ENCODE measurements at regions not wholly inside any gene's neighbourhood (a gene's known extent, or its start where the extent isn't known, plus 50 kb on each side); places are given as distances from the start of the nearest gene placed in this dataset.
A peak's percentile ranks its signal among the peaks of the same experiment; 100 is the strongest.

GRCh38 chr7:34220506-34221185, 315.3 kb downstream of the BMPER start (continued):
- TF ChIP-seq, protein P1, sequence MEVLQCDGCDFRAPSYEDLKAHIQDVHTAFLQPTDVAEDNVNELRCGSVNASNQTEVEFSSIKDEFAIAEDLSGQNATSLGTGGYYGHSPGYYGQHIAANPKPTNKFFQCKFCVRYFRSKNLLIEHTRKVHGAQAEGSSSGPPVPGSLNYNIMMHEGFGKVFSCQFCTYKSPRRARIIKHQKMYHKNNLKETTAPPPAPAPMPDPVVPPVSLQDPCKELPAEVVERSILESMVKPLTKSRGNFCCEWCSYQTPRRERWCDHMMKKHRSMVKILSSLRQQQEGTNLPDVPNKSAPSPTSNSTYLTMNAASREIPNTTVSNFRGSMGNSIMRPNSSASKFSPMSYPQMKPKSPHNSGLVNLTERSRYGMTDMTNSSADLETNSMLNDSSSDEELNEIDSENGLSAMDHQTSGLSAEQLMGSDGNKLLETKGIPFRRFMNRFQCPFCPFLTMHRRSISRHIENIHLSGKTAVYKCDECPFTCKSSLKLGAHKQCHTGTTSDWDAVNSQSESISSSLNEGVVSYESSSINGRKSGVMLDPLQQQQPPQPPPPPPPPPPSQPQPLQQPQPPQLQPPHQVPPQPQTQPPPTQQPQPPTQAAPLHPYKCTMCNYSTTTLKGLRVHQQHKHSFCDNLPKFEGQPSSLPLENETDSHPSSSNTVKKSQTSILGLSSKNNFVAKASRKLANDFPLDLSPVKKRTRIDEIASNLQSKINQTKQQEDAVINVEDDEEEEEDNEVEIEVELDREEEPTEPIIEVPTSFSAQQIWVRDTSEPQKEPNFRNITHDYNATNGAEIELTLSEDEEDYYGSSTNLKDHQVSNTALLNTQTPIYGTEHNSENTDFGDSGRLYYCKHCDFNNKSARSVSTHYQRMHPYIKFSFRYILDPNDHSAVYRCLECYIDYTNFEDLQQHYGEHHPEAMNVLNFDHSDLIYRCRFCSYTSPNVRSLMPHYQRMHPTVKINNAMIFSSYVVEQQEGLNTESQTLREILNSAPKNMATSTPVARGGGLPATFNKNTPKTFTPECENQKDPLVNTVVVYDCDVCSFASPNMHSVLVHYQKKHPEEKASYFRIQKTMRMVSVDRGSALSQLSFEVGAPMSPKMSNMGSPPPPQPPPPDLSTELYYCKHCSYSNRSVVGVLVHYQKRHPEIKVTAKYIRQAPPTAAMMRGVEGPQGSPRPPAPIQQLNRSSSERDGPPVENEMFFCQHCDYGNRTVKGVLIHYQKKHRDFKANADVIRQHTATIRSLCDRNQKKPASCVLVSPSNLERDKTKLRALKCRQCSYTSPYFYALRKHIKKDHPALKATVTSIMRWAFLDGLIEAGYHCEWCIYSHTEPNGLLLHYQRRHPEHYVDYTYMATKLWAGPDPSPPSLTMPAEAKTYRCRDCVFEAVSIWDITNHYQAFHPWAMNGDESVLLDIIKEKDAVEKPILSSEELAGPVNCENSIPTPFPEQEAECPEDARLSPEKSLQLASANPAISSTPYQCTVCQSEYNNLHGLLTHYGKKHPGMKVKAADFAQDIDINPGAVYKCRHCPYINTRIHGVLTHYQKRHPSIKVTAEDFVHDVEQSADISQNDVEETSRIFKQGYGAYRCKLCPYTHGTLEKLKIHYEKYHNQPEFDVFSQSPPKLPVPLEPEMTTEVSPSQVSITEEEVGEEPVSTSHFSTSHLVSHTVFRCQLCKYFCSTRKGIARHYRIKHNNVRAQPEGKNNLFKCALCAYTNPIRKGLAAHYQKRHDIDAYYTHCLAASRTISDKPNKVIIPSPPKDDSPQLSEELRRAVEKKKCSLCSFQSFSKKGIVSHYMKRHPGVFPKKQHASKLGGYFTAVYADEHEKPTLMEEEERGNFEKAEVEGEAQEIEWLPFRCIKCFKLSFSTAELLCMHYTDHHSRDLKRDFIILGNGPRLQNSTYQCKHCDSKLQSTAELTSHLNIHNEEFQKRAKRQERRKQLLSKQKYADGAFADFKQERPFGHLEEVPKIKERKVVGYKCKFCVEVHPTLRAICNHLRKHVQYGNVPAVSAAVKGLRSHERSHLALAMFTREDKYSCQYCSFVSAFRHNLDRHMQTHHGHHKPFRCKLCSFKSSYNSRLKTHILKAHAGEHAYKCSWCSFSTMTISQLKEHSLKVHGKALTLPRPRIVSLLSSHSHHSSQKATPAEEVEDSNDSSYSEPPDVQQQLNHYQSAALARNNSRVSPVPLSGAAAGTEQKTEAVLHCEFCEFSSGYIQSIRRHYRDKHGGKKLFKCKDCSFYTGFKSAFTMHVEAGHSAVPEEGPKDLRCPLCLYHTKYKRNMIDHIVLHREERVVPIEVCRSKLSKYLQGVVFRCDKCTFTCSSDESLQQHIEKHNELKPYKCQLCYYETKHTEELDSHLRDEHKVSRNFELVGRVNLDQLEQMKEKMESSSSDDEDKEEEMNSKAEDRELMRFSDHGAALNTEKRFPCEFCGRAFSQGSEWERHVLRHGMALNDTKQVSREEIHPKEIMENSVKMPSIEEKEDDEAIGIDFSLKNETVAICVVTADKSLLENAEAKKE (CRISPR knock-in tag; IDR thresholded peaks at IDR 0.05), result no peak
- no peak for TF ChIP-seq STAT1 (IDR thresholded peaks at IDR 0.05; ENCODE audit: unreplicated experiment)
- TF ChIP-seq JUNB (IDR thresholded peaks at IDR 0.05; ENCODE audit: unreplicated experiment), result no peak
- no peak for TF ChIP-seq EZH2 (IDR thresholded peaks at IDR 0.05; ENCODE audit: low read depth, unreplicated experiment)

DNA sequence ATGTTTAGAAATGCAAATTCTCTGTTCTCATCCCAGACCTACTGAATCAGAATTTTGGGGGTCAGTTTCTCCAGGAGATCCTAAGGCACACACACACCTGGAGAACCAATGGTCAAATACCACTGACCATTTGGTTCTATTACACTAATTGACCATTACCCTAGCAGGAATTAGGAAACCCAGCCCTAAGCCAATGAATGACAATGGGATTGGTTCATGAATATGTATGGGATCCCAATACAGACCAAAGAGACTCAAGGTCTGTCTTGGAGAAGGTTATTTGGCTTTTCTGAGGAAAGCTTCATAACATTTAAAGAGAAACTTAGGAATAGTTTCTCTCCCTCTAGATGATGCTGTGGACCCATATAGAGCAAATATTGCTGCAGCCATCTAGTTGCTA, 317.0 kb downstream of the BMPER start:
- Histone ChIP-seq H3K4me1 (ENCODE audit: insufficient read depth) (peaks cover 3% of the 10 kb centered on the region; the same call in 1 of the 2 replicates), H3K36me3 (ENCODE audit: insufficient read depth) (no peaks in the 10 kb centered on the region), H2AFZ (no peak overlapping the region), H3K4me3 (no peak overlapping the region), H3K79me2 (replicated peaks; ENCODE audit: insufficient read depth) (no peaks in the 10 kb centered on the region), H3K27me3 (ENCODE audit: insufficient read depth) (no peaks in the 10 kb centered on the region), H3F3A (replicated peaks; ENCODE audit: low read depth) (no peaks in the 10 kb centered on the region), H4K20me1 (replicated peaks; ENCODE audit: insufficient read depth) (no peaks in the 10 kb centered on the region), H3K27ac (ENCODE audit: low read depth) (no peak overlapping the region), H3K9me2 (ENCODE audit: insufficient read depth) (0 out of 2 replicates have a peak, but pooled peaks cover 15% of the 10 kb centered on the region), H3K4me2 (no peak overlapping the region; the same call in 1 of the 2 replicates)
- no peaks in the 10 kb centered on the region; the same call in 2 of the 3 replicates for H3K9me3 Mint-ChIP-seq
- H3K4me3 Mint-ChIP-seq, result no peak overlapping the region
- DNase-seq (ENCODE audit: low spot score) (peak; percentile 32), ATAC-seq (peak; percentile 52)
- H3K36me3 Mint-ChIP-seq (ENCODE audit: low read depth), result no peaks in the 10 kb centered on the region
- H3K27ac Mint-ChIP-seq, result no peak overlapping the region
- no peaks in the 10 kb centered on the region for H3K27me3 Mint-ChIP-seq (ENCODE audit: insufficient read depth, low read depth, poor library complexity)
- H3K4me1 Mint-ChIP-seq, result peaks cover 26% of the 10 kb centered on the region
- TF ChIP-seq JUNB (IDR thresholded peaks at IDR 0.05; ENCODE audit: unreplicated experiment) (no peak), NANOG (IDR thresholded peaks at IDR 0.05; ENCODE audit: borderline replicate concordance) (no peak), EZH2phosphoT487 (IDR thresholded peaks at IDR 0.05; ENCODE audit: unreplicated experiment) (no peak), EZH2 (IDR thresholded peaks at IDR 0.05; ENCODE audit: low read depth, unreplicated experiment) (no peak)
- TF ChIP-seq, protein P2, sequence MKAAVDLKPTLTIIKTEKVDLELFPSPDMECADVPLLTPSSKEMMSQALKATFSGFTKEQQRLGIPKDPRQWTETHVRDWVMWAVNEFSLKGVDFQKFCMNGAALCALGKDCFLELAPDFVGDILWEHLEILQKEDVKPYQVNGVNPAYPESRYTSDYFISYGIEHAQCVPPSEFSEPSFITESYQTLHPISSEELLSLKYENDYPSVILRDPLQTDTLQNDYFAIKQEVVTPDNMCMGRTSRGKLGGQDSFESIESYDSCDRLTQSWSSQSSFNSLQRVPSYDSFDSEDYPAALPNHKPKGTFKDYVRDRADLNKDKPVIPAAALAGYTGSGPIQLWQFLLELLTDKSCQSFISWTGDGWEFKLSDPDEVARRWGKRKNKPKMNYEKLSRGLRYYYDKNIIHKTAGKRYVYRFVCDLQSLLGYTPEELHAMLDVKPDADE (IDR thresholded peaks at IDR 0.05), result no peak
- TF ChIP-seq, protein P3, sequence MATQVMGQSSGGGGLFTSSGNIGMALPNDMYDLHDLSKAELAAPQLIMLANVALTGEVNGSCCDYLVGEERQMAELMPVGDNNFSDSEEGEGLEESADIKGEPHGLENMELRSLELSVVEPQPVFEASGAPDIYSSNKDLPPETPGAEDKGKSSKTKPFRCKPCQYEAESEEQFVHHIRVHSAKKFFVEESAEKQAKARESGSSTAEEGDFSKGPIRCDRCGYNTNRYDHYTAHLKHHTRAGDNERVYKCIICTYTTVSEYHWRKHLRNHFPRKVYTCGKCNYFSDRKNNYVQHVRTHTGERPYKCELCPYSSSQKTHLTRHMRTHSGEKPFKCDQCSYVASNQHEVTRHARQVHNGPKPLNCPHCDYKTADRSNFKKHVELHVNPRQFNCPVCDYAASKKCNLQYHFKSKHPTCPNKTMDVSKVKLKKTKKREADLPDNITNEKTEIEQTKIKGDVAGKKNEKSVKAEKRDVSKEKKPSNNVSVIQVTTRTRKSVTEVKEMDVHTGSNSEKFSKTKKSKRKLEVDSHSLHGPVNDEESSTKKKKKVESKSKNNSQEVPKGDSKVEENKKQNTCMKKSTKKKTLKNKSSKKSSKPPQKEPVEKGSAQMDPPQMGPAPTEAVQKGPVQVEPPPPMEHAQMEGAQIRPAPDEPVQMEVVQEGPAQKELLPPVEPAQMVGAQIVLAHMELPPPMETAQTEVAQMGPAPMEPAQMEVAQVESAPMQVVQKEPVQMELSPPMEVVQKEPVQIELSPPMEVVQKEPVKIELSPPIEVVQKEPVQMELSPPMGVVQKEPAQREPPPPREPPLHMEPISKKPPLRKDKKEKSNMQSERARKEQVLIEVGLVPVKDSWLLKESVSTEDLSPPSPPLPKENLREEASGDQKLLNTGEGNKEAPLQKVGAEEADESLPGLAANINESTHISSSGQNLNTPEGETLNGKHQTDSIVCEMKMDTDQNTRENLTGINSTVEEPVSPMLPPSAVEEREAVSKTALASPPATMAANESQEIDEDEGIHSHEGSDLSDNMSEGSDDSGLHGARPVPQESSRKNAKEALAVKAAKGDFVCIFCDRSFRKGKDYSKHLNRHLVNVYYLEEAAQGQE (IDR thresholded peaks at IDR 0.05; ENCODE audit: unreplicated experiment), result no peak

Data from GM23338 (cell line).